IMR-90 (cell line): ENCODE measurements at regions not wholly inside any gene's neighbourhood (a gene's known extent, or its start where the extent isn't known, plus 50 kb on each side); places are given as distances from the start of the nearest gene placed in this dataset.

Experiments used
- MAFK ChIP-seq: IDR thresholded peaks from 2 replicates; pipeline ENCODE4 v1.6.1; 2012; ENCODE audit warnings: low read depth, low read length, improper control_type of control experiment
- POLR2A ChIP-seq: IDR thresholded peaks from 2 replicates; pipeline ENCODE4 v1.6.1; 2012; ENCODE audit warnings: mild to moderate bottlenecking, low read depth, low read length
- RAD21 ChIP-seq: IDR thresholded peaks from 2 replicates; pipeline ENCODE4 v1.6.1; 2012; ENCODE audit warnings: low read length, improper control_type of control experiment
- RCOR1 ChIP-seq: IDR thresholded peaks from 2 replicates; pipeline ENCODE4 v1.6.1; 2012; ENCODE audit warnings: mild to moderate bottlenecking, low read length, improper control_type of control experiment; ENCODE audit not compliant: insufficient replicate concordance
- SMC3 ChIP-seq: fragments of 150-350 bp; IDR thresholded peaks from 2 replicates; pipeline ENCODE4 v1.6.1; 2016; ENCODE audit warnings: low read depth, mild to moderate bottlenecking, antibody characterized with exemption, low read length, moderate library complexity
- TF ChIP-seq, protein P1 (sequence below): conservative IDR thresholded peaks from 2 replicates; pipeline ENCODE4 v1.5.1; 2012; ENCODE audit warnings: mild to moderate bottlenecking, low read depth, low read length, improper control_type of control experiment
- TF ChIP-seq, protein P2 (sequence below): fragments of 150-350 bp; IDR thresholded peaks from 2 replicates; pipeline ENCODE4 v1.6.1; 2017; ENCODE audit warnings: mild to moderate bottlenecking, antibody characterized with exemption, low read length, low read depth

DNA sequence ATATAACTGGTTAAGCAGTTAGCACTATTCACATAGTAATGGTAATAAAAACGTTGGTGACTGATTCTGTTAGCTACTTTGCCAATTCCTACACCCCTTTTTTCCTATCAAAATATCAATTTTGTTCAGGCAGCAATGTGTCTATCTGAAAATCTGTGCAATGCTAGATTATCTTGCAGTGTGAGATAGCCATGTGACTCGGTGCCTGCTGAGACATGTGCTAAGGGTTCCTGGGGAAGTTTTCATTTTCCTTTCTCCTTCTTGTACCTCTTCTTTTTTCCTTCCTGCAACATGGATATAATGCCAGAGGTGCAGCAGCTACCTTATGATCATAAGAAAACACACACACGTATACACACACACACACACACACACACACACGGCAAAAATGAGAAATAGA is 100.5 kb upstream of the SHISA6 start:
- TF ChIP-seq, protein P1, sequence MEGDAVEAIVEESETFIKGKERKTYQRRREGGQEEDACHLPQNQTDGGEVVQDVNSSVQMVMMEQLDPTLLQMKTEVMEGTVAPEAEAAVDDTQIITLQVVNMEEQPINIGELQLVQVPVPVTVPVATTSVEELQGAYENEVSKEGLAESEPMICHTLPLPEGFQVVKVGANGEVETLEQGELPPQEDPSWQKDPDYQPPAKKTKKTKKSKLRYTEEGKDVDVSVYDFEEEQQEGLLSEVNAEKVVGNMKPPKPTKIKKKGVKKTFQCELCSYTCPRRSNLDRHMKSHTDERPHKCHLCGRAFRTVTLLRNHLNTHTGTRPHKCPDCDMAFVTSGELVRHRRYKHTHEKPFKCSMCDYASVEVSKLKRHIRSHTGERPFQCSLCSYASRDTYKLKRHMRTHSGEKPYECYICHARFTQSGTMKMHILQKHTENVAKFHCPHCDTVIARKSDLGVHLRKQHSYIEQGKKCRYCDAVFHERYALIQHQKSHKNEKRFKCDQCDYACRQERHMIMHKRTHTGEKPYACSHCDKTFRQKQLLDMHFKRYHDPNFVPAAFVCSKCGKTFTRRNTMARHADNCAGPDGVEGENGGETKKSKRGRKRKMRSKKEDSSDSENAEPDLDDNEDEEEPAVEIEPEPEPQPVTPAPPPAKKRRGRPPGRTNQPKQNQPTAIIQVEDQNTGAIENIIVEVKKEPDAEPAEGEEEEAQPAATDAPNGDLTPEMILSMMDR, result no peak
- TF ChIP-seq, protein P2, sequence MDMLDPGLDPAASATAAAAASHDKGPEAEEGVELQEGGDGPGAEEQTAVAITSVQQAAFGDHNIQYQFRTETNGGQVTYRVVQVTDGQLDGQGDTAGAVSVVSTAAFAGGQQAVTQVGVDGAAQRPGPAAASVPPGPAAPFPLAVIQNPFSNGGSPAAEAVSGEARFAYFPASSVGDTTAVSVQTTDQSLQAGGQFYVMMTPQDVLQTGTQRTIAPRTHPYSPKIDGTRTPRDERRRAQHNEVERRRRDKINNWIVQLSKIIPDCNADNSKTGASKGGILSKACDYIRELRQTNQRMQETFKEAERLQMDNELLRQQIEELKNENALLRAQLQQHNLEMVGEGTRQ, result no peak
- TF ChIP-seq SMC3, result no peak
- no peak for TF ChIP-seq RCOR1
- TF ChIP-seq POLR2A, result no peak
- TF ChIP-seq RAD21, result no peak
- TF ChIP-seq MAFK, result no peak
